HG03103 (cell line): ENCODE measurements at regions not wholly inside any gene's neighbourhood (a gene's known extent, or its start where the extent isn't known, plus 50 kb on each side); places are given as distances from the start of the nearest gene placed in this dataset.
"Not testable (repeated sequence)": the region's sequence is repeated elsewhere in the genome, so short reads cannot be mapped to it uniquely, and the experiment has no call there.

Source experiments
- ATAC-seq: cut with Tn5 transposase; IDR thresholded peaks from one replicate; pipeline ENCODE4 v1.9.1; 2021; ENCODE audit warnings: low read depth; ENCODE audit not compliant: unreplicated experiment

DNA sequence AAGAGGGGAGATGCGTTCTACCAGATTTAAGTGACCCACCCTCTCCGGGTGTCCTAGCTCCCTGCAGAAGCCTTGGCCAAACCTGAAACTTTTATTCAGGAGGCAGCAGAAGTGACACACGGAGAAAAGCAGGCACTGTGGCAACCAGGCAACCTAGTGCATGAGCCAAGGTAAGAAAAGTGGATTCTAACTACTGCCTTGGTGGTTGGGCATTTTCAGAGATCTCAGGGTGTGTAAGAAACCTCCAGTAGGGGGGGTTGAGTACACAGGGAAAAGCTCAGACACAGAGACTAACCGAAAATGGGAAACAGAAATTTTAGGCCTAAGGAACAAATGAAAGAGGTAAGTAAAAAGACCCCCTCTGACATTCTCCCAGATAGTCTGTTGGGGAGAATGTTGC is 645.7 kb downstream of the ANKRD7 start:
- no peak for ATAC-seq

GRCh38 chr7:118872568-118872967 is 648.1 kb downstream of the ANKRD7 start:
- ATAC-seq = no peak

GRCh38 chr7:118877187-118877586 is 652.7 kb downstream of the ANKRD7 start:
- no peak for ATAC-seq

- no peak for ATAC-seq
These were observed 653.8 kb downstream of the ANKRD7 start for GRCh38 chr7:118878336-118878735.

- no peak for ATAC-seq
These were observed 673.8 kb downstream of the ANKRD7 start for GRCh38 chr7:118898284-118898683.

- no peak for ATAC-seq
These were observed 678.1 kb downstream of the ANKRD7 start for GRCh38 chr7:118902600-118902999.

- ATAC-seq = no peak
These were observed 683.5 kb downstream of the ANKRD7 start for GRCh38 chr7:118907911-118908527.

DNA sequence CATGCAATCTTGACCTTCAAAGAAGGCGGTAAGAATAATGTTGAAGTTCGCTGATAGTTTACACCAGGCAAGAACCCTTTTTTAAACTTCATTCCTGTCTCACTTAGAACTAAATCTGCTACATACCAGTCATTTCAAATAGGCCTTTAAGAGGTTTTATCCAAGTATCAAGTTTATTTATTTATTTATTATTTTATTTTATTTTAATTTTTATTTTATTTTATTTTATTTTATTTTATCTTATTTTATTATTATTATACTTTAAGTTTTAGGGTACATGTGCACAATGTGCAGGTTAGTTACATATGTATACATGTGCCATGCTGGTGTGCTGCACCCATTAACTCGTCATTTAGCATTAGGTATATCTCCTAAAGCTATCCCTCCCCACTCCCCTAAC is 691.6 kb downstream of the ANKRD7 start:
- ATAC-seq = not testable (repeated sequence)

DNA sequence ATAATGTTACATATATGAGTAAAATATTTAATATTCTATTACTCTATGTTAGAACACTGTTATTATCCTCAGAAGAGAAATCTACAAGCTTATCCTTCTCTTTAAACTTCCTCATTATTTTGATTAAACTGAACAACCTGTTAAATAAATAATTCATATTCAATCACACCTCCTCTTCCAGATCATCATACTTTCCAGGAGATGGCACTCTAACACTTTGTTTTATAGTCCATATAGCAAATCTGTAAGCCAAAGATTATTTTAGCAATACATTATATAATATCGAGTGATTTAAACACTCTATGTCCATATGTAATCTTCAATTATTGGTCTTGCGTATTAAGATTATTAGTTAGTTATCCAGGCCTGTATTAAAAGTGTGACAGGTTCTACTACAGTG is 694.1 kb downstream of the ANKRD7 start:
- ATAC-seq = no peak

DNA sequence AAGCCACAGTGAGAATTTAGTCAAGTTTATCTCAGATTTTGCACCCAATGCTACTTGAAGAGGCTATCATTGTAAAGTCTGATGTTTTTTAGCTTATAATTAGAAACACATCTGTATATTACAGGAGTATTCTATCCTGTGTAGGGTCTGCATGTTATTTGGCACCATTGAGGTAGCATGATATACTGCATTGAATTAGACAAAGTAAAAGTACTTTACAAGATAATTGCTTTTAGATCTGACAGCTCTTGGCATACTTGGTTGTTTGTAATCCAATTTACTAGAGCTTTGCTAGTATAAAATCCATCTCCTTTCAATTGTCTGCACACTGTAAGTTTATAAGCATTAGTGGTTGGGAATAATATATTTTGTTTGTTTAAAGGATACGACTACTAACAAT is 714.3 kb downstream of the ANKRD7 start:
- ATAC-seq = no peak

DNA sequence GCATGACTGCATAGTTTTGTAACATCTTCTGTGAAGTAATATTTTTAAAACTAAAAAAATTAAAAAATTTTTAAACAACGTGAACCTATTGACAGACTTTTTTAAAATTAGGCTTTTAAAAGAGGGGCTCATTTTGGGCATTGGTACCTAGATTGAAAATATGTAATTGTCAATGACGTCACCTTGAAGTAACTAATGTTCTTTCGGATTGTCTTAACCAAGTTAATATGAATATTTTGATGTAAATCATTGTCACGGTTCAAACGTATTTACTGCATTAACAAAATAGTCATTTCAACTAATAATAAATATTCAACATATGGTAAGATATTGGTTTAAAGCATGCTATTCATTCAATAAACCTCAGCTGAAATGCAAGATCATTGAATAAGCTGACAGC is 719.8 kb downstream of the ANKRD7 start:
- no peak for ATAC-seq

- no peak for ATAC-seq
These were observed 721.6 kb downstream of the ANKRD7 start for GRCh38 chr7:118945911-118946682.

GRCh38 chr7:118948508-118948907 is 724.0 kb downstream of the ANKRD7 start:
- ATAC-seq = no peak

DNA sequence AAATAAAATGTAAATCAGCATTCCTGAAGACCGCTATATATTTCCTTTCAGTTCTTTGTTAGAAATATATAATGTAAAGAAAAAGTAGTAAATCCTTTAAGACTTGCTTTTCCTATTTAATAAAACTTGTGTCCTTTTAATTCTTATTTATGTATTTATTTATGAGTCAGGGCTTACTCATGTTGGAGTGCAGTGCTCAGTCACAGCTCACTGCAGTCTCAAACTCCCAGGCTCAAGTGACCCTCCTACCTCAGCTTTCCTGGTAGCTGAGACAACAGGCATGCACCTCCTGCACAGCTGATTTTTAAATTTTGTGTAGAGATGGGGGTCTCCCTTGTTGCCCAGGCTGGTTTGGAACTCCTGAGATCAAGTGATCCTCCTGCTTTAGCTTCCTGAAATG is 724.5 kb downstream of the ANKRD7 start:
- no peak for ATAC-seq

DNA sequence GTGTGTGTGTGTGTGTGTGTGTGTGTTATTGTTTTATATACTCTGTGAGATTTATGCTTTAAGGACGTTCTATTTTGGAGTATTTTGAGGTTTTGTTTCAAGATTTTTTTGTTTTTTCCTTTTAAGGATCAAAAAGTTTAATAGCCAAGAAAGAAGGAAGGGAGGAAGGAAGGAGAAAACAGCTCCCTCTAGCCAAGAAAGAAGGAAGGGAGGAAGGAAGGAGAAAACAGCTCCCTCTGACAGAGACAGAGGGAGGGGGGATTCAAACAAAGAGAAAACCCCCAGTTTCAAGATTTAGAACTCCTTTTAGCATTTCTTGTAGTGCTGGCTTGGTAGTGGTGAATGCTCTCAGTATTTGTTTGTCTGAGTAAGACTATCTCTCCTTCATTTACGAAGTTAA is 731.8 kb downstream of the ANKRD7 start:
- ATAC-seq = not testable (repeated sequence)

GRCh38 chr7:118969370-118969769 is 744.9 kb downstream of the ANKRD7 start:
- ATAC-seq = no peak

- no peak for ATAC-seq
These were observed 747.2 kb downstream of the ANKRD7 start for GRCh38 chr7:118971706-118972105.

- no peak for ATAC-seq
These were observed 750.3 kb downstream of the ANKRD7 start for GRCh38 chr7:118974836-118975235.

DNA sequence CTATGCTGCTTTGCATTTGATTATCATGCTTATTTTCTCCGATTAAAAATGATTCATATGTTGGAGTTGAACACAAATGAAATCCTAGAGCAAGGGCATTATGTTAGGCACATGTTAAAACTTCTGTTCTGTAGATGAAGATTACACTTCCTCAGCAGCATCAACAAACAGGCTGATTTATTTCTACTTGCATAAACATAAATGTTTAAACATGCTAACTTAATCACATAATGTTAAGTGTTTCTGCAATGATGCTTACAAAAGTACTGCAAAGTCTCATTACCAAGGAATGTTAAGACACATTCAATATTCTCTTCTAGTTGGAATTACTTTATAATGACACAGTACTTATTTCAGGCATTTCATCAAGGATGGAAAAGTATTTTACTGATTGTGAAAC is 770.8 kb downstream of the ANKRD7 start:
- ATAC-seq = no peak

- no peak for ATAC-seq
These were observed 782.7 kb downstream of the ANKRD7 start for GRCh38 chr7:119007236-119007635.

DNA sequence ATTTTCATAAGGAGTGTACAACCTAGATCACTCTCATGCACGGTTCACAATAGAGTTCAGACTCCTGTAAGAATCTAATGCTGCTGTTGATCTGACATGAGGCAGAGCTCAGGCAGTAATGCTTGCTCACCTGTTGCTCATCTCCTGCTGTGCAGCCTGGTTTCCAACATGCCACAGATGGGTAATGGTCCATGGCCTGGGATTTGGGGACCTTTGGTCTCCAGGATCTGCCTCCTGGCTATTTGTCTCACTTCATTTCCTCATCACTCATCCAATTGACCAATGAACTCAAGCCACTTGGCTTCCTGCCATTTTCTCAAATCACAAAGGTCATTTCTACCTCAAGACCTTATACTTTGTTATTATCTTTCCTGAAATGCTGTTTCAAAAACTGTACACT is 786.1 kb downstream of the ANKRD7 start:
- no peak for ATAC-seq

GRCh38 chr7:119026391-119026790 is 801.9 kb downstream of the ANKRD7 start:
- ATAC-seq = no peak
